Gastrocnemius medialis (tissue), 4 donors: ENCODE measurements at regions not wholly inside any gene's neighbourhood (a gene's known extent, or its start where the extent isn't known, plus 50 kb on each side); places are given as distances from the start of the nearest gene placed in this dataset.

Experiments used
- ATAC-seq, 2 donors: fragments of 150-250 bp; one replicate each; pipeline ENCODE4 v1.9.1; 2016
- DNase-seq, 2 donors: peaks; one replicate each; pipeline ENCODE4 v3.0.0-alpha.2; 2019
- H3K27ac ChIP-seq, 4 donors: fragments of 200-600 bp; sonication (generic); 1 replicate in 1 of 4; 2 replicates in 3 of 4; pipeline ENCODE4 v1.5.1; 2016 to 2018; ENCODE audit warnings: mild to moderate bottlenecking in 2 of 4, moderate library complexity in 1 of 4
- H3K27me3 ChIP-seq, 3 donors: fragments of 200-600 bp; sonication (generic) in 2 of 3; 1 replicate in 1 of 3; 2 replicates in 2 of 3; pipeline versions ENCODE4 v1.5.1 to v1.6.0; 2016 to 2019; ENCODE audit warnings: mild to moderate bottlenecking in 1 of 3, moderate library complexity in 1 of 3
- H3K36me3 ChIP-seq, 2 donors: fragments of 200-600 bp; sonication (generic) in 1 of 2; one replicate each; pipeline ENCODE4 v1.5.1; 2017 to 2018
- H3K4me1 ChIP-seq, 2 donors: fragments of 200-600 bp; sonication (generic) in 1 of 2; one replicate each; pipeline ENCODE4 v1.5.1; 2016 to 2017; ENCODE audit warnings: mild to moderate bottlenecking in 2 of 2
- H3K4me3 ChIP-seq, 4 donors: fragments of 200-600 bp; sonication (generic) in 3 of 4; 1 replicate in 1 of 4; 2 replicates in 3 of 4; pipeline ENCODE4 v1.5.1; 2016 to 2019; ENCODE audit warnings: mild to moderate bottlenecking in 2 of 4
- H3K9me3 ChIP-seq, 3 donors: fragments of 200-600 bp; sonication (generic) in 2 of 3; 1 replicate in 1 of 3; 2 replicates in 2 of 3; pipeline ENCODE4 v1.5.1; 2016 to 2019
- POLR2A ChIP-seq, 2 donors: fragments of 450-650 bp; IDR thresholded peaks; one replicate each; pipeline ENCODE4 v1.6.1; 2017; ENCODE audit warnings: antibody characterized with exemption in 2 of 2, mild to moderate bottlenecking in 2 of 2, moderate library complexity in 2 of 2
- in situ Hi-C, 4 donors: fragments of 200-750 bp; cut with MboI; loops; one replicate each; pipeline versions ENCODE4 v1.15.0 to v1.8.0; 2017; ENCODE audit warnings: low sequenced_read_pairs in 4 of 4
- intact Hi-C: fragments of 100-400 bp; cut with DNase I; formaldehyde crosslinking; loops from one replicate; pipeline ENCODE4 v1.15.1; 2023; ENCODE audit warnings: low total_unique reads
- TF ChIP-seq, protein P1 (sequence below), 5 experiments: fragments of 450-650 bp in 3 of 5; fragments of 200-600 bp in 2 of 5; sonication (generic) in 2 of 5; IDR thresholded peaks in 4 of 5; conservative IDR thresholded peaks in 1 of 5; 1 replicate in 4 of 5; 2 replicates in 1 of 5; pipeline ENCODE4 v1.5.1; 2016 to 2019; ENCODE audit warnings: antibody characterized with exemption in 5 of 5, mild to moderate bottlenecking in 3 of 5, moderate library complexity in 3 of 5

DNA sequence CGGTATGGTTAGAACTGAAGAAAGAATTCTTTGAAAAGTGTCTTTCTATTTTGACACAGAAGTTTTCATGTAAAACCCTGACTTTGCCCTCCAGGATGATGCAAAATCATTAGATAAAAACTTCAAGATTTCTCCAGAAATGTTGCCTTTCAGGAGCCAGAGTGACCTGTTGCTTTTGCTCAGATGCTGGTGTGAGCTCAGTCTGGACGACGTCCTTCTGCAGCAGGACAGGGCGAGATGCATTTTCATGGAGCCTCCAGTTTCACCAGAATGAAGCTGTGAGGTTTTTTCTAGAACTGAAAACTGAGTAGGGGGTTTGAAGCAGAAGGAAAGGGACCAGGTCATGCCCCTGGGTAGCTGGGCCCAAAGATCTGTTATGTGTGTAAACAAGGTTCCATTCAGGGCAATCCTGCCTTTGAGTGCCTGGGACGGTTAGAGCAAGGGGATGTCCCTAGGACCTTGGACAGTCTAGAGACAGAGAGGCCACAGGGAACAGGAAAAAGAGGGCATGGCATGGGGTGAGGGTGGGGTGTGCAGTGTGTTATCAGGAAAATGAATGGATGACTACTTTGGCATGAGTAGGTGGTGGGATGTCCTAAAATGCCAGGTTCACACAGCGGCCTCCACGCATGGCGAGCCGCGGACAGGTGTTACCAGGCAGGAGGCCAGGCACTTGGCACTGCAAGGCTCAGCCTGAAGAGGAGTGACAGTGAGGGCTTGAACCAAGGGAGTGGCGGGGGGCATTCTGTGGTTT is 356.3 kb downstream of the CXCL12 start:
- Histone ChIP-seq H3K27ac (no peak overlapping the region), H3K9me3 (no peaks in the 10 kb centered on the region), H3K4me3 (no peak overlapping the region), H3K27me3 (no peaks in the 10 kb centered on the region), H3K36me3 (no peaks in the 10 kb centered on the region), H3K4me1 (no peaks in the 10 kb centered on the region)
- TF ChIP-seq, protein P1, sequence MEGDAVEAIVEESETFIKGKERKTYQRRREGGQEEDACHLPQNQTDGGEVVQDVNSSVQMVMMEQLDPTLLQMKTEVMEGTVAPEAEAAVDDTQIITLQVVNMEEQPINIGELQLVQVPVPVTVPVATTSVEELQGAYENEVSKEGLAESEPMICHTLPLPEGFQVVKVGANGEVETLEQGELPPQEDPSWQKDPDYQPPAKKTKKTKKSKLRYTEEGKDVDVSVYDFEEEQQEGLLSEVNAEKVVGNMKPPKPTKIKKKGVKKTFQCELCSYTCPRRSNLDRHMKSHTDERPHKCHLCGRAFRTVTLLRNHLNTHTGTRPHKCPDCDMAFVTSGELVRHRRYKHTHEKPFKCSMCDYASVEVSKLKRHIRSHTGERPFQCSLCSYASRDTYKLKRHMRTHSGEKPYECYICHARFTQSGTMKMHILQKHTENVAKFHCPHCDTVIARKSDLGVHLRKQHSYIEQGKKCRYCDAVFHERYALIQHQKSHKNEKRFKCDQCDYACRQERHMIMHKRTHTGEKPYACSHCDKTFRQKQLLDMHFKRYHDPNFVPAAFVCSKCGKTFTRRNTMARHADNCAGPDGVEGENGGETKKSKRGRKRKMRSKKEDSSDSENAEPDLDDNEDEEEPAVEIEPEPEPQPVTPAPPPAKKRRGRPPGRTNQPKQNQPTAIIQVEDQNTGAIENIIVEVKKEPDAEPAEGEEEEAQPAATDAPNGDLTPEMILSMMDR (IDR thresholded peaks at IDR 0.05 in 4 of 5, conservative IDR thresholded peaks at IDR 0.05 in 1 of 5) = no peak
- no peak for TF ChIP-seq POLR2A (IDR thresholded peaks at IDR 0.05)
- no peak for ATAC-seq
- DNase-seq = no peak
- intact Hi-C loops (no loop called here), in situ Hi-C loops (loop anchor here in 1 of 4 donors (25.0 kb wide), 1 partner anchor 341 kb away; no protein-coding TSS in a partner anchor)

DNA sequence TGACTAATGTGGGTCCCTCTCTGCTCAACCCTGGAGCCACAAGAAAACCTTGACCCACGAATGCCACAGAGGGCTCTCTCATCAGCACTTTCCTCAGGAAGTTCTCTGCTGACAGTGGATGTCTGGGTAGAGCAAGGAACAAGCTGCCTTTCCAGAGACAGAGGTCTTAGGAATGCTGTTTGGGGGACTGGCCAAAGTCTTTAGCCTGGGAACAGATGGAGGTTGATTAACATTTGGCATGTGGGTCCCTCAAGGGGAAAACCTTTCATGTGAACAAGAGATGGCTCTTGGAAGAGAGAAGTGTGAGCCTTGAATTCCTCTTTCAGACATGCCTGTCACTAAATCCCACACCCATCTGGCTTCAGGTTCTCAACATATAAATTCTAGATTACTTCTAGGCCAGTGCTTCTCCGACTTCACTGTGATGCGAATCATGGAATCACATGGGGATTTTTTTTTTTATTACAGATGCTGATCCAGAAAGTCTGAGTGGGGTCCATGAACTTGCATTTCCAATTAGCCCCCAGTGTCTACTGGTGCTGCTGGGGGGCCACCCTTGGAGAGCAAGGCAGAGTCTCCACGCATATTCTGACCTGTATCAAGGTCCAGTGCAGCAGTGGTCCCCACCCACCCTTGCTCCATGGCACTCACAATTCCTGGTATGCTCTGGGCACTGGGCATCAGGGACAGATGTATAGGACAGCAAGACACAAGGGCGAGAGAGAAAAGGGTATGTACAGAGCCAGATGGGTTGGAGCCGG is 360.4 kb downstream of the CXCL12 start:
- intact Hi-C loops = no loop called here
- in situ Hi-C loops = loop anchor here in 1 of 4 donors (25.0 kb wide), 1 partner anchor 337 kb away; no protein-coding TSS in a partner anchor
- no peaks in the 10 kb centered on the region for H3K36me3 ChIP-seq

DNA sequence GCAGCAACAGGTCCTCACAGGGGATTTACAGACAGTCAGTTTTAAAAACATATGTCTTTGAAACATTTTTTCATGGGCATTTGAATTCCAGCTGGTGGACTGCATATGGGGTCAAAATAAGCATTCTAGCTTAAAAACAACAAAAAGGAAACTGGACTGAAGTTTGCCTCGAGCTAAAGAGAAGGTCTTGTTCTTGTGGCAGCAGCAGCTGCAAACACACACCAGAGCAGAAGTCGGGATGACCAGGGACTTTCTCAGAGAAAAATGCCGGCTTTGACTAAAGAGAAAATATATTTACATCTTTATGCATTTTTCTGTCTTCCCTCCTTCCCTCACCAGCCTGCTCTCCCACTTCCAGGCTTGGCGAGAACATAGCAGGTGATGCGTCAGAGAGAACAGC is 361.4 kb downstream of the CXCL12 start:
- H3K9me3 ChIP-seq = no peaks in the 10 kb centered on the region
- no peak overlapping the region for H3K27ac ChIP-seq
- DNase-seq = no peak
- ATAC-seq = no peak
- H3K36me3 ChIP-seq = no peaks in the 10 kb centered on the region
- H3K4me1 ChIP-seq = no peaks in the 10 kb centered on the region
- in situ Hi-C loops (no loop called here), intact Hi-C loops (no loop called here)
- TF ChIP-seq, protein P1 (IDR thresholded peaks at IDR 0.05 in 4 of 5, conservative IDR thresholded peaks at IDR 0.05 in 1 of 5) = no peak
- TF ChIP-seq POLR2A (IDR thresholded peaks at IDR 0.05) = no peak
- H3K4me3 ChIP-seq = no peak overlapping the region
- no peaks in the 10 kb centered on the region for H3K27me3 ChIP-seq

More for the DNA sequence above, 360.4 kb downstream of the CXCL12 start:
- Histone ChIP-seq H3K27me3 (no peaks in the 10 kb centered on the region), H3K27ac (no peak overlapping the region), H3K4me3 (no peak overlapping the region), H3K9me3 (no peaks in the 10 kb centered on the region), H3K4me1 (no peaks in the 10 kb centered on the region)
- DNase-seq (no peak), ATAC-seq (no peak)
- TF ChIP-seq, protein P1 (IDR thresholded peaks at IDR 0.05 in 4 of 5, conservative IDR thresholded peaks at IDR 0.05 in 1 of 5) = no peak
- TF ChIP-seq POLR2A (IDR thresholded peaks at IDR 0.05) = no peak

- ATAC-seq (no peak), DNase-seq (no peak)
- Histone ChIP-seq H3K36me3 (no peaks in the 10 kb centered on the region), H3K4me3 (no peak overlapping the region), H3K27ac (no peak overlapping the region), H3K9me3 (no peaks in the 10 kb centered on the region), H3K27me3 (no peaks in the 10 kb centered on the region), H3K4me1 (peaks cover 3% of the 10 kb centered on the region in 2 donors)
- in situ Hi-C loops (no loop called here), intact Hi-C loops (no loop called here)
- TF ChIP-seq, protein P1 (IDR thresholded peaks at IDR 0.05 in 4 of 5, conservative IDR thresholded peaks at IDR 0.05 in 1 of 5) = no peak
- TF ChIP-seq POLR2A (IDR thresholded peaks at IDR 0.05) = no peak
Measured at GRCh38 chr10:44022203-44022602, 362.7 kb downstream of the CXCL12 start.
